ENCODE measurements at regions not wholly inside any gene's neighbourhood (a gene's known extent, or its start where the extent isn't known, plus 50 kb on each side); places are given as distances from the start of the nearest gene placed in this dataset.
A peak's percentile ranks its signal among the peaks of the same experiment; 100 is the strongest.

DNA sequence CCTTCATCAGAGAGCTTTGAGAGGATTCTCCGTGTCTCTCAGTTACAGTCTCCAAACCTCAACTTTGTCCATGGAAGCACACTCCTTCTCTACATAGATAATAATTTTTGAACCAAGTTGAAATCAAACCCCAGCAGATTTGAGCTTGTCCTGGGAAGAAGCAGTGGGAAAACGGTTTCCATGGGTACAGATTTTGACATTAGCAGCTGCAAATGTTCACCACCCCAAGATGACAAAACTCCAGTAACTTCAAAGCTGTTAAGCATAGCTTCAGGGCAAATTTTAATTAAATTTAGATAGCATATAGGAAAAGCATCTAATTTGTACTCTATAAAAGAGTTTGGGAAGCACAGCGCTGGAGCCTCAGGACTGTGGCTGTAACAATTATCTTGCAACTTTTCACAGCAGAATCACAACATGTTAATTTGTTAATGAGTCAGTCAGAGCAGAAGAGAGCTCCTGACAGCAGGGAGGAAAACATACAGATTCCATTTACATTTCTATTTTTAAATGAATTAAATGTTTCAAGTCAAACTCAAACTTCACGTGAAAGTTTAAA is 240.7 kb downstream of the BMP7 start:
- DNase-seq (ENCODE audit: low spot score): no peak

DNA sequence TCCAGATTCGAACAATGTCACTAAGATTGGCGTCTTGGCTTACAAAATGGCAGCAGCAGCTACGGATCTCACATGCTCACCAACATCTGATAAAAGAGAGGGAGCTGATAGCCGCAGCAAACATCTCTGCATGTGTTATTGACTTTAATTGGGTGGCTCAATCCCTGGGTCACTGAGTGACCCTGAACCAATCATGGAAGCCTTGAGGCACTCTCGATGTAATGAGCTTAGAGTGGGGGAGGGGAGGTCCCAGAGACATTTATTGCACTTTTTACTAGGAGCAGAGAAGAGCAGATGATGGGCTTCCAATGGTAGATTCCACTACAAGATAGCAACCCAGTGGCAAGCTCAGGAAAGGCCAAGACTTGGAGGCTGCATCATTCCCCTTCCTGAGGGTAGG is 238.7 kb downstream of the BMP7 start:
- DNase-seq (ENCODE audit: low spot score): no peak

DNA sequence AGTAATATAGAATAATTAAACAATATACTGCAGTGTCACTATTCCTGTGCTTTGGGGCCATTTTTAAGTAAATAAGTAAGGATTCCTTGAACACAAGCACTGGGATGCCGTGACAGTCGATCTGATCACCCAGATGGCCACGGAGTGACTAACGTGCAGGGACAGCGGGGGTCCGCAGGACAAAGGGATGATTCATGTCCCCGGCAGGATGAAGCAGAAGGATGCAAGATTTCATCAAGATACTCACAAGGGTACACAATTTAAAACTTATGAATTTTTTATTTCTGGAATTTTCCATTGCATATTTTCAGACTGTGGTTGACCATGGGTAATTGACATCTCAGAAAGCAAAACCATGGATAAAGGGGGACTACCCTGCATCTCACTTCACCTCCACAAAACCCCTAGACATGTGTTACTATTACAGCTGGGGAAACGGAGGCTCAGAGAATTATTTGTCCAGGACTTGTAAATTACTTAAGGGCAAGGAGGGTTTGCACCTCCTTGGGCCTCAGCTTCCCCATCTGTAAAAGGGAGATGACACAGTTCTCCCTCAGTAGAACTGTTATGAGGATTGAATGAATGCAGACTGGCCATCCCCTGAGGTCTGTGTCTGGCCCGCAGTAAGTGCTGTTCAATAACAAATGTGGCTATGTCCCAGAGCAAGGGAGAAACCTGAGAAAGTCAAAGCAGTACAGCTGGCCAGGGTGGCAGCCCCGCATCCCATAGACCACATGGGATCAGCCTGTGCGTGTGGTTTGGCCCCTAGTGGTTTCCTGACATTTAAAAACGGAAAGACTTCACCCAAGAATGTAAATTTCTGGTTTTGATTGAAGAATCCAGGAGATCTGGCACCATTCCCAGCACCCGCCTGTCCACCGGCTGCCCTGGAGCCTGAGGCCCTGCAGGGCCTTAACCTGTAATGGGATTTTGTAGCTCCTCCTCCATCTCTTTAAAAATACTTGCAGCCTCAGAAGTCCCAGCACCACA is 235.5 kb downstream of the BMP7 start:
- DNase-seq (ENCODE audit: low spot score): peak; percentile 37

DNA sequence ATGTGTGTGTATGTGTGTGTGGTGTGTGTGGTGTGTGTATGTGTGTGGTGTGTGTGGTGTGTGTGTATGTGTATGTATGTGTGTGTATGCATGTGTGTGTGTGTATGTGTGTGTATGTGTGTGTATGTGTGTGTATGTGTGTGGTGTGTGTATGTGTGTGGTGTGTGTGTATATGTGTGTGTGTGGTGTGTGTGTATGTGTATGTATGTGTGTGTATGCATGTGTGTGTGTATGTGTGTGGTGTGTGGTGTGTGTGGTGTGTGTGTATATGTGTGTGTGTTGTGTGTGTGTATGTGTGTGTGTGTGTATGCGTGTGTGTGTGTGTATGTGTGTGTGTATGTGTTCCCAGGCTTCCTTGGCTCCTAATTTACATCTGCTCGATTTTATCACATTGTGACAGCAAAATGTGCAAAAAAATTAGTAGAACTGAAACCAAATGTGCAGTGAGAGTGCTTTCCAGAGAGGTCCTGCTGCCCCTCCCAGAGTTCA is 234.5 kb downstream of the BMP7 start:
- DNase-seq (ENCODE audit: low spot score): no peak

DNA sequence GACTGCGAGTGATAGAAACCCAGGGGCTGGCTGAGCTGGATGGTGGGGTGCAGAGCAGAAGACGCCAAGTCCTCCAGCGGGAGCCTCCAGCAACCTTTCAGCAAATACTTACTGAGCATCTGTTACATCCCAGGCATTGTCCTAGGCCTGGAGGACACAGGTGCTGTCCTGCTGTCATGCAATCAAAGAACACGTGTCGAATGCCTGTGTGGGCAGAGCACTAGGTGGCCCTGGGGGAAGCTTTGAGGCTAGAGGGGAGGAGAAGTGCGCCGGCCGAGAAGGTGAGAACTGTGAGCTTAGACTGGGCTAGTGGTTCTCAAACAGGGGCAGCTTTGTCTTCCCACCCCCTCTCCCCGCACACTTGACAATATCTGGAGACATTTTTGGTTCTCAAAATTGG is 233.6 kb downstream of the BMP7 start:
- no peak for DNase-seq (ENCODE audit: low spot score)

DNA sequence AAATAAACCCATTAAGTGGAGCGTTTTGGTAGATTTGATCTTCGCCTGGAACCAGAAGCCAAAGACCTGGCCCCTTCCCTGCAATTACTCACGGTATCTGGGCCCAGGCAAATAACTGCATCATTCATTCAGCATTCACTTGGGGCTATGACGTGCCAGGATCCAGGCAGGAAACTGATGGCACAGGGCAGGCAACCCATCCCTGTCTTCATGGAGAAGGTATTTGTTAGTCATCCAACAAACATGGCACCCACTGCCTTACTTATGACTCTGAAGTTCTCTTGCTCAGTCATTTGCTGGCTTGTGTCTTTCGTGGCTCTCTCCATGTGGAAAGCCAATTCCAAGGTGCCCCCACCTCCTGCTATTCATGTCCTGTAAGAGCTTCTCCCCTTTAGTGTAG is 232.4 kb downstream of the BMP7 start:
- DNase-seq (ENCODE audit: low spot score): no peak

DNA sequence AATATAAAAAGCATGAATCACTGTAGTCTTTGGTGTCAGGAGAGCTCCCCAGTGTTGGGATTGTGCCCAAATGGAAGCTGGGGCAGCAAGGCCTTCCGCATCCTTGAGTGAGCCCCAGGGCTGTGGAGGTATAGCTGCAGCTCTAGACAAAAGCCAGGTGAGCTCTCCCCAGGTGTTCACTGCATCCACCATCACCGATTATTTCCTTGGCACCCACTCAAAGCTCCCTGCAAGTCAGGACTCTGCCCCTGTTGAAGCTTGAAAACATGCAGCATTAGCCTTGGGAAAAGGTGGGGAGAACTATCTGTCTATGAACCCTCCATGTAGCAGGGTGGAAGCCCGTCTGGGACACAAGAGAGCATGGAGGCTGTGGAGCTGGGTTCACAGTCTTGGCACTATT is 228.8 kb downstream of the BMP7 start:
- DNase-seq (ENCODE audit: low spot score): no peak

DNA sequence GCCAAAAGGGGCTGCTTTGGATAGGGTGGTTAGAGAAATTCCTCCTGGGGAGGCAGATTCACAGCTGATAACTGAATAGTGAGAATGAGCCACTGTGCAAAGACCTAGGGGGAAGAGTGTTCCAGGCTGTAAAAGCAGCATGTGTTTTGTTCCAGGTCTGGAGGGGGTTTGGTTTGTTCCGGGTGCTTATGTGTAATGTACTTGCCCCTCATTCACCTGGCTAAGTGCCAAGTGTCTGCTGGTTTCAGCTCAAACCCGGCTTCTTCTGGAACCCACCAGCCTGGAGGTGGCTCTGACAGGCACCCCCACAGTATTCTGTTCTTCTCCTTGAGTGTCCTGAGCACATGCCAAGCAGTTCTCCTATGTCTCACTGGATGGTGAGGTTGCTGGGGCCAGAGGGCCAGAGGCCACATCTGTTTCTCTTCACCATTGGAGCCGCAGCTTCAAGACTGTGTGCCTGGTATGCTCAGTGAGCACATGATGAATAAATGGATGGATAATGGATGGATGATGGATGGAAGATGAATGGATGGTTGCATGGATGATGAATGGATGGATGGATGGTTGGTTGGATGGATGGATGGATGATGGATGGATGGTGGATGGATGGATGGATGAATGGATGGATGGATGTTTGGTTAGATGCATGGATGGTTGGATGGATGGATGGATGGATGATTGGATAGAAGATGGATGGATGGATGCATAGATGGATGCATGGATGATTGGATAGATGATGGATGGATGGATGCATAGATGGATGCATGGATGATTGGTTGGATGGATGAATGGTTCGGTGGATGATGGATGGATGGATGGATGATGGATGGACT is 227.6 kb downstream of the BMP7 start:
- DNase-seq (ENCODE audit: low spot score): no peak

DNA sequence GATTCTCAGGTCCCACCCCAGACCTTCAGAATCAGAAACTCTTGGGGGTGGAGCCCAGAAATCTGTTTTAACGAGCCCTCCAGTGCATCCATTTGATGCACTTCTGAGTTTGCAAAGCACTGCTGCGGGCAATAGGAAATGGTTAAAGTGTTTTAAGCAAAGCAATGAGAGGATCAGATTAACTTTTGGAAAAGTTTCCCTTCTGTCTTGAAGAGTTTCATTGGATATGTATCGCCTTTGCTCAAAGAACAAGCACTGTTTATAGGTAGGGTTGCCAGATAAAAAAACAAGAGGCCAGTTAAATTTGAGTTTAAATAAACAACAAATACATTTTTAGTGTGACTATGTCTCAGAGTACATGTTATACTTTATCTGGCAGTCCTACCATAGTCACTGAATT is 226.0 kb downstream of the BMP7 start:
- no peak for DNase-seq (ENCODE audit: low spot score)

DNA sequence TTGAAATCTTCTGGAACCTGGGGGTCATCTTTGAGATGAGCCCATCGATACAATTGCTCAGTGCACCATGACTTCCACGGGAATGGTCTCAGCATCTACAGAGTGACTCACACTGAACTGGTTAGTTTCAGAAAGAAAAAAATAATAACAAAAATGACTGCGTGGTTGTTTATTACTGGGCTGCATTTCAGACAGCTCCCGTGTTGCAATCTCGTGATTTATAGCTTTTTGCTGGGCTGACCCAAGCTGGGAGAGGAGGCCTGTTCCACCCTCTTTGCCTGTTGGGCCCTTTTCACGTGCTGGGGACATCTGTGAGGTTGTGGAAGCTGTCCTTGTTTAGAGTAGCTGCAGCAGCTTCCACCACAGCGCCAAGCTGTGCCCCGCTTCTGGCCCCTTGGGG is 225.5 kb downstream of the BMP7 start:
- DNase-seq (ENCODE audit: low spot score): no peak

DNA sequence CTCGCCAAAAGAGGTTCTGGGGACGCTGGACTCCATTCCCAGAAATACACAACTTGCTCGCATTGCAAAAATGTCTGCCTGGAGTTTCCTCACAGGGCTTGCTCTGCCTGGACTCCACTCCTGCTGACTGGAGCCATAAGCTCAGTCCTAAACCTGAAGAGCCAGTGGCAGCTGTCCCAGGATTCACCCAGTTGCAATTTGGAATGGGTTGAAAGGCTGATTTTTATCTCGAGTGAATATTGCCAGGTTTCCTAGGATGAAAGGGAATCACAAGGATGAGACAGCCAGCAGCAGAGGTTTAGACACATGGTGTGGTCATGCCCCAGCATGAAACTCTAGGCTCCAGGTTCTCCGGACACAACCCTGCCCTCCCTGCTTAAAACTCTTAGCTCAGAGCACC is 223.3 kb downstream of the BMP7 start:
- DNase-seq (ENCODE audit: low spot score): no peak

DNA sequence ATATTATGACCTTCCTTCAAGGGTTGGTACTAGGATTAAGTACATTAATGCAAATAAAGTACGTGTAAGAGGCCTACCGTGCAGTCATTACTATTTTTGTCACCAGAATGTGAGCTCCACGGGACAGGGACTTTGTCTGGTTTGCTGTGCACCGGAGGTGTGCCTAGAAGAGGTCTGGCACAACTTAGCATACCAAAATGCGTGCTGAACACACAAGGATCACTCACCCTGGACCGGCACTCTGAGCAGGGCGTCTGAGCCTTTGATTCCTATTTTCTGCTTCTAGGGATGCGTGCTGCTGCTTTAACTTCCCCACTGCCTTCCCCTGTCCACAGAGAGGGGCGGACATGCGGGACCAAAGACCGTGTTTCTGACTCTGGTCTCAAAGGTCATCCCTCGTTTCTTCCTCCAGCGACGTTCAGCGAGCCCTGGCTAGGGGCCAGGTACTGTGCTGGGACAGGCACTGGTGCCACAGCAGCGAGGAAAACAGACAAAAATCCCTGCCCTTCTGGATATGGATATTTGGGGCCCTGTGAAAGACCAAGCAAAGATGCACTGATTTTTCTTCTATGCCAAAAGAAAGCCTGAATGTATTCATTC is 222.7 kb downstream of the BMP7 start:
- DNase-seq (ENCODE audit: low spot score): no peak

DNA sequence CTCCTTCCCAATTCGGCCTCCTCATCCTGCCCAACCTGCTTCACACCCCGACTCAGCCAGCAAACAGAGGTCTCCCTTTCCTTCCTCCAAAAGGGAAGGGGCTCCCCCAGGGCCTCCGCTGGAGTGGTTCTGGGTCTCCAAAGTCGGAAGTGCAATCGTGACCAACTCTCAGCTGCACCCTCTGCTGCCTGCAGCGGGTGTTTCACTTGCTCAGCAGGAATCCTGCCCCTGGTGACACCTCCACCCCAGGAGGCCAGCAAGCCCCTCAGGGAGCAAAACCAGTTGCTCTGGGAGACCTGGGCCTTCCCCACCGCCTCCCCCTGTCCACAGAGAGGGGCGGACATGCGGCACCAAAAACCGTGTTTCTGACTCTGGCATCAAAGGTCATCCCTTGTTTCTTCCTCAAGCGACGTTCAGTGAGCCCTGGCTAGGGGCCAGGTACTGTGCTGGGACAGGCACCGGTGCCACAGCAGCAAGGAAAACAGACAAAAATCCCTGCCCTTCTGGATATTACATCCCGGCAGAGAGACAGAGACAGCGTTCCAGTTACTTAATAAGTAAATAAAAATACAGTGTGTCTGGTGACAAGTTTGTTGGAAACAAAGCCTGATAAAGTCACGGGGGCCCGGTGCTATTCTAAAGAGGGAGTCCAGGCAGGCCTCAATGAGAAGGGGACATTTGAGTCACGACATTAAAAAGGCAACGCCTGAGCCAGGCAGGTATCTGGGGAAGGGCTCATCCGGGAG is 219.0 kb downstream of the BMP7 start:
- peak; percentile 64 for DNase-seq (ENCODE audit: low spot score)

DNA sequence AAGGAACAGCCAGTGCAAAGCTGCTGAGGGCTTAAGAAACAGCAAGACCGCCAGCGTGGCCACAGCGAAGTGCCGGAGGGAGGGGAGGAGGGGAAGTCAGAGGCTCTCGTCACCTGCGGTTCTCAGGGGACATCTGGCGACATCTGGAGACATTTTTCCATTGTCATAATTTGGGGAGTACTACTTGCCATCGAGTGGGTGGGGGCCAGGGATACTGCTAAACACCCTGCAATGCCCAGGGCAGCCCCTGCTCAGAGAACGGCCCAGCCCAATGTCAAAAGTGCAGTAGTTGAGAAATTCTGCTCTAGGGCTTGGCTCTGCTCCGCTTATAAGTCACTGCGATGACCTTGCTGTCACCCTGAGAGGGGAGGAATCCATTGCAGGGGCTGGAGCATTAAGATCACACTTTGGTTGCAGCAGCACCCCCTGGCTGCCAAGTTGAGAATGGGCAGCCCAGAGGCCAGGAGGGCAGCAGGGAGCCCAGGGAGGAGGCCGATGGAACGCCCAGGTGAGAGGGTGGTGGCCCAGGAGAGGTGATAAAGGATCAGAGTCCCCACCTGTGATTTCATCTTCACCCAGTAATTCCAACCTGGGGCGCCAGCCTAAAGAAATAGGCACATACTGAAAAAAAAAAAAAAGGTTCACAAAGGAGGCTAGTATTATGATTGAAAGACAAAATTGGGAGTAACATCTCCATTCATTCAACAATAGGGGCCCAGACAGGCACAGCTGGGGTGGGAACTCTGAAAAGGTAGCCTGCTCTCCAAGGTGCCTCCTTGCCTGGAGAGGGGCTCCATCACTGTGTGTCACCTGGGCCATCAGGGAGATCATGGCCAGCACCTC is 218.2 kb downstream of the BMP7 start:
- DNase-seq (ENCODE audit: low spot score): peak; percentile 74

DNA sequence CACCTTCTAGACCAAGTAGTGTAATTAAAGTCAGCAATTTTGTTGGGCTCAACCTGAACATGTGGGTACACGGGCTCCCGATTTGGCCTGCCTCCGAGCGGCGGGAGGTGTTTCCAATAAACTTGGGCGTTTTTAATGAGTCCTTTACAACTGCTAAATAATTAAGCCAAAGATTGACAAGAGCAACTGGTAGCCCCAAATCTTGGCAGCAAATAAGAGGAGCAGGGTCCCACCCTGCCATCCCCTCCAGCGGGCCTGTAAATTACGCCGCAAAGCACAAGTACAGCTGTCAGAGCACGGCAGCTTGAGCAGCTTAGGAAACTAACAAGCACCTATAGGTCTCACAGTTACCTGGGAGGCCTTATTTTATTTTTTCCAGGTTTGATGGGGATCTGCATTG is 217.1 kb downstream of the BMP7 start:
- no peak for DNase-seq (ENCODE audit: low spot score)

DNA sequence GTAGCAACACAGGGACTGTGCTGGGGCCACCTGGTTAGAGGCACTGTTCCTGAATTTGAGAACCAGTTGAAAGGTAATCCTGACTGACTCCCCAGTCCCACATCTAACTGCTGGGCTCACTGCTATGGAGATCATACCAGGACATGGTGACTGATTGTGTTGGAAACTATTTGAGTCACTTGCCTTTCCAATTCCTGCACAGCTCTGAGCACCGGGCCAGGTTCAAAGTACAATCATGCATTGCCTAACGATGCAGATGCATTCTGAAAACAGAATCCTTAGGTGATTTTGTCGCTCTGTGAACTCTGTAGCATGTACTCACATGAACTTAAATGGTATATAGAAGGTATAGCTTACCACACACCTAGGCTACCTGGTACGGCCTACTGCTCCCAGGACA is 215.3 kb downstream of the BMP7 start:
- no peak for DNase-seq (ENCODE audit: low spot score)

DNA sequence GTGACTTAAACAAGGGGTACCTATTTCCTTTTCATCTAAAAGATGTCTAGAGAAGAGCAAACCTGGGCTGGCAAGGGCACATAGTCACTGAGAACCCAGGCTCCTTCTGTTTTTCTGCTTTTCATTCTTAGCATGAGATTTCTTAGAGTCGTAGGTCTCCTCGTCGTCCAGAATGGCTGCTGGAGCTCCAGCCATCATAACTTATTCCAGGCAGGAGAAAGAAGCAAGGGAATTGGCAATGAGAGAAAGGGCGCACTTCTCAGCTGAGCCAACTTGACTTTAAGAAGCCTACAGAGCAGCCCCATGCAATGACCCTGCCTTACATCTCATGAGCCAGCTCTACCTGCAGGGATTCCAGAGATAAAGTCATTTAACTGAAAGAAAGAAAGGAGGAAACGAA is 213.4 kb downstream of the BMP7 start:
- no peak for DNase-seq (ENCODE audit: low spot score)

DNA sequence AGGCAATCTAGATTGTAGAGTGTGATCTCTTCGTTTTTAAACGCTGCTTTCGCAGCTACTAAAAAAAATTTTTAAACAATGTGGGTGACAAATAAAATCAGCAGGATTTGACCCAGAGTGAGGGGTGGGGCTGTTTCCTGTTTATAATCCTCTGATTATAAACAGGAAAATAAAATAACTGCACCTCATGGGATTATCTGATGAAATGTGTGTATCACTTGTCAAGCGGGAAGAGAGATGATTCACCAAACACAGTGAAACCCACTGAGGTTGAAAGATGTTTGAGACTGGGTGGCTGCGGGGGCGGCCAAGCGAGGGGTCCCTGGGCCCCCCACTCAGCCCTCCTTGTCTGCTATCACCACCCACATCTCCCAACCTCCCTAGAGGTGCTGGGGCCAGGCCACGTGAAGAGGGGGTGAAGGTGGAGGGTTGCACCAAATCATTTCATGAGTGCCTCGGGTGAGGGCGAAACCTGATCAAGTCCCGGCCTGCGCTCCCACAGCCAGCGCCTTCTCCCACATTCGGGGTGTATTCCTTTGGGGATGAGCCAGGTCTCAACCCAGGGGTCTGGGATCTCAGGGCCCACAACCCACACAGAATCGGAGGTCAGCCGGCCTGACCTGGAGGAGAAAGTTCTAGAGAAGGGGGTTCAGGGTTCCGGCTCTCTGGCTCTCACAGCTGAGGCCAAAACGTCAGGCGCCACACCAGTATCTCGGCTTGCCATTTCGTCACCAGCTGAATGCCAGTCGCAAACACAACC is 212.5 kb downstream of the BMP7 start:
- no peak for DNase-seq (ENCODE audit: low spot score)

DNA sequence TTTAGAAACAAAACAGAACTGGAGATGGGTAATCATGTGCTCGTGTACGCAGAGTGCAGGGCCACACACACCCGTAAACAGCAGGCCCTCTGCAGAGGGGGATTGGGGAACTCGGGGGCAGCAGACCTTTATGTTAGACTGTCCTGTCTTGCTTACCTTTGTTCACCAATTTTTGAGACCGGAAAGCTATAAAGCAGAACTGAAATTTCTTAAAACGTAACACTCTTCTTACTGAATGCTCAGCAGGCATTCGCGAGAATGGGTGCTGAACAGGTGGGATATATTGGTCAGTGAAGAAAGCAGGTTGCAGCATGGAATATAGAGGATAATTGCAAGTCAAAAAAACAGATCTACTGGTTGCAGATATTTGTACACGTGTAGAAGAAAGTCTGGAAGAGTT is 211.1 kb downstream of the BMP7 start:
- DNase-seq (ENCODE audit: low spot score): no peak

DNA sequence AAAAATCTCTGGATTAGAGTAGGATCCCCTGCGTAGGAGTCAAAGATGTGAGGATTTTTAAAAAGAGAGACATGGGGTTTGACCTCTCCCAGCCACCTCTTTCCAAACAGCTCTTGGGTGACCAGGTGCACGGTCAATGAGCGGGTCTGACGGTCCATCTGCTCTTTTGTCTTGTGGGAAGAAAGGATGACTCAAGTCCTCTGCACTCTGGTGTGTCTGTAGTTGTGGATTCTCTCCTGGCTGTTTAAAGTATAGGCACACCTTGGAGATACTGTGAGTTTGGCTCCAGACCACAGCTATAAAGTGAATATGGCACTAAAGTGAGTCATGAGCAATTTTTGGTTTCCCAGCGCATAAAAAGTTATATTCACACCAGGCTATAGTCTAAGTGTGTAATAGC is 209.8 kb downstream of the BMP7 start:
- no peak for DNase-seq (ENCODE audit: low spot score)

Data from HuH-7.5 (cell line).